ENCODE measurements at regions not wholly inside any gene's neighbourhood (a gene's known extent, or its start where the extent isn't known, plus 50 kb on each side); places are given as distances from the start of the nearest gene placed in this dataset.

DNA sequence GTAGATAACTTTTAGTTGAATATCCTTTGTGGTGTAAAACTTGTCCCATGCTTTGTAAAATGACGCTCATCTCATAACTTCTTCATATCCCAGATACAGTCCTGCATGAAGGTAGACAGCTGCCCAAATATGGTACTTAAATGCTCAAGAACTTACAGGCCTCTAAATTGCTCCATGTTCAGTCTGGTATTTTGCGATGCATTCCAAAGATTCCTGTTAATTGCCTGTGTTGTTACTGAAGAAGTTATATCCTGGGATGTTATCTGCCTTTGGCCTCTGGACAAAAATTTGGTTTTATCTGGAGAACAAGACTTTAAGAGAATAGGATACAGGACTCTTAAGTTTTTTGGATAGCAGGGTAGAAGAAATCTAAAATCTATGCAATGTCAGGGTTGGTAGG is 473.0 kb downstream of the PCNX1 start:
- Histone ChIP-seq H3K36me3 (ENCODE audit: control insufficient read depth in 4 of 4, insufficient read depth in 3 of 4, low read depth in 1 of 4, low read length in 3 of 4) (no peaks in the 10 kb centered on the region), H3K4me3 (ENCODE audit: low read depth in 1 of 3, low read length in 3 of 3) (no peak overlapping the region), H3K4me1 (ENCODE audit: control insufficient read depth in 4 of 4, insufficient read depth in 4 of 4, low read length in 3 of 4) (peaks cover 0 to 5% (median under 1%) of the 10 kb centered on the region in 4 donors), H3K27me3 (ENCODE audit: control insufficient read depth in 4 of 4, insufficient read depth in 4 of 4, low read length in 3 of 4) (no peaks in the 10 kb centered on the region), H3K9ac (ENCODE audit: low read depth in 1 of 2, low read length in 2 of 2) (no peak overlapping the region), H3K27ac (ENCODE audit: low read depth in 1 of 2, low read length in 2 of 2) (no peak overlapping the region), H3K9me3 (ENCODE audit: control insufficient read depth in 4 of 4, low read length in 3 of 4) (peaks cover 0 to 2% (median 0%) of the 10 kb centered on the region in 4 donors)
- 93% methylated on average over 2 of the region's 2 CpGs for WGBS
- no peak for DNase-seq (ENCODE audit: low spot score)
- TF ChIP-seq FOXA2 (IDR thresholded peaks at IDR 0.05) (no peak), SP1 (IDR thresholded peaks at IDR 0.05) (no peak), ZBTB33 (IDR thresholded peaks at IDR 0.05) (no peak), TAF1 (conservative IDR thresholded peaks at IDR 0.05) (no peak), GABPA (IDR thresholded peaks at IDR 0.05 in 1 of 2, conservative IDR thresholded peaks at IDR 0.05 in 1 of 2) (no peak), FOXA1 (IDR thresholded peaks at IDR 0.05) (no peak), RXRA (IDR thresholded peaks at IDR 0.05) (no peak), JUND (IDR thresholded peaks at IDR 0.05) (no peak), CTCF (IDR thresholded peaks at IDR 0.05; ENCODE audit: low read depth, low read length, missing input control) (no peak), ATF3 (IDR thresholded peaks at IDR 0.05) (no peak), HNF4A (conservative IDR thresholded peaks at IDR 0.05) (no peak), YY1 (IDR thresholded peaks at IDR 0.05) (no peak), HNF4G (IDR thresholded peaks at IDR 0.05) (no peak), EGR1 (IDR thresholded peaks at IDR 0.05; ENCODE audit: low read depth in 2 of 2) (no peak), NR2F2 (IDR thresholded peaks at IDR 0.05) (no peak), RAD21 (IDR thresholded peaks at IDR 0.05) (no peak)
- TF ChIP-seq, protein P1, sequence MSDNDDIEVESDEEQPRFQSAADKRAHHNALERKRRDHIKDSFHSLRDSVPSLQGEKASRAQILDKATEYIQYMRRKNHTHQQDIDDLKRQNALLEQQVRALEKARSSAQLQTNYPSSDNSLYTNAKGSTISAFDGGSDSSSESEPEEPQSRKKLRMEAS (IDR thresholded peaks at IDR 0.05) = no peak
- TF ChIP-seq, protein P2, sequence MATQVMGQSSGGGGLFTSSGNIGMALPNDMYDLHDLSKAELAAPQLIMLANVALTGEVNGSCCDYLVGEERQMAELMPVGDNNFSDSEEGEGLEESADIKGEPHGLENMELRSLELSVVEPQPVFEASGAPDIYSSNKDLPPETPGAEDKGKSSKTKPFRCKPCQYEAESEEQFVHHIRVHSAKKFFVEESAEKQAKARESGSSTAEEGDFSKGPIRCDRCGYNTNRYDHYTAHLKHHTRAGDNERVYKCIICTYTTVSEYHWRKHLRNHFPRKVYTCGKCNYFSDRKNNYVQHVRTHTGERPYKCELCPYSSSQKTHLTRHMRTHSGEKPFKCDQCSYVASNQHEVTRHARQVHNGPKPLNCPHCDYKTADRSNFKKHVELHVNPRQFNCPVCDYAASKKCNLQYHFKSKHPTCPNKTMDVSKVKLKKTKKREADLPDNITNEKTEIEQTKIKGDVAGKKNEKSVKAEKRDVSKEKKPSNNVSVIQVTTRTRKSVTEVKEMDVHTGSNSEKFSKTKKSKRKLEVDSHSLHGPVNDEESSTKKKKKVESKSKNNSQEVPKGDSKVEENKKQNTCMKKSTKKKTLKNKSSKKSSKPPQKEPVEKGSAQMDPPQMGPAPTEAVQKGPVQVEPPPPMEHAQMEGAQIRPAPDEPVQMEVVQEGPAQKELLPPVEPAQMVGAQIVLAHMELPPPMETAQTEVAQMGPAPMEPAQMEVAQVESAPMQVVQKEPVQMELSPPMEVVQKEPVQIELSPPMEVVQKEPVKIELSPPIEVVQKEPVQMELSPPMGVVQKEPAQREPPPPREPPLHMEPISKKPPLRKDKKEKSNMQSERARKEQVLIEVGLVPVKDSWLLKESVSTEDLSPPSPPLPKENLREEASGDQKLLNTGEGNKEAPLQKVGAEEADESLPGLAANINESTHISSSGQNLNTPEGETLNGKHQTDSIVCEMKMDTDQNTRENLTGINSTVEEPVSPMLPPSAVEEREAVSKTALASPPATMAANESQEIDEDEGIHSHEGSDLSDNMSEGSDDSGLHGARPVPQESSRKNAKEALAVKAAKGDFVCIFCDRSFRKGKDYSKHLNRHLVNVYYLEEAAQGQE (IDR thresholded peaks at IDR 0.05) = no peak
